ENCODE measurements at regions not wholly inside any gene's neighbourhood (a gene's known extent, or its start where the extent isn't known, plus 50 kb on each side); places are given as distances from the start of the nearest gene placed in this dataset.

DNA sequence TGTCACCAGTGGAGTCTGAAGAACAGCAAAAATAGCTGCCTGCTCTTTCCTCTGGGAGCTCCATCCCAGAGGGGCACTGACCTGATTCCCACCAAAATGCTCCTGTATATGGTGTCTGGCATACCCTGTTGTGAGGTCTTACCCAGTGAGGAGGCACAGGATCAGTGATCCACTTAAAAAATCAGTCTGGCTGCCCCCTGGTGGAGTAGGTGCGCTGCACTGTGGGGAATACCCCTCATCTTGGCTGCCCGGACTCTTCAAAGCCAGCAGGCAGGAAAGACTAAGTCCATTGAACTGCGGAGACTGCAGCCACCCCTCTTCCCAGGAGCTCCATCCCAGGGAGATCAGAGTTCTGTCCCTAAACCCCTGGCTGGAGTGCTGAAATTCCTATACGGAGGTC is 230.9 kb upstream of the HTR1E start:
- TF ChIP-seq YY1 (IDR thresholded peaks at IDR 0.05; ENCODE audit: low read depth) = no peak

DNA sequence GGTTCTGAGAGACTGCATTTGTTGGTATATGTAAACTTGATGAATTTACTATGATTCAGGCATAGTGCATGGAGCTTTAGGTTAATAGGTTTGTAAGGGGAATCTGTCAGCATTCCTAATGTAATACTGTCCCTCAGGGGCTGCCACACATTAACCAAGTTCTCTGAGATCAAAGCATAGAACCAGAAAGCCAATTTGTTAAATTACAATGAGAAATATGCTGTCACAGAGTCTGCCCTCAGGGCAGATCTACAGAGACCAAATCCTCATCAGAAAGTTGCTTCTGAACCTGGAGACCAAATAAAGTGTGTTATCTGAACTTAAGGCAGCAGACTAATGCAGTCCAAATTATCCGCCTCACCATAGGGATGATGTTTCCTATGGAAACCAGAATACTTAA is 250.8 kb upstream of the HTR1E start:
- no peak for TF ChIP-seq FOXM1 (IDR thresholded peaks at IDR 0.05; ENCODE audit: borderline replicate concordance, low read depth)
- TF ChIP-seq, protein P1, sequence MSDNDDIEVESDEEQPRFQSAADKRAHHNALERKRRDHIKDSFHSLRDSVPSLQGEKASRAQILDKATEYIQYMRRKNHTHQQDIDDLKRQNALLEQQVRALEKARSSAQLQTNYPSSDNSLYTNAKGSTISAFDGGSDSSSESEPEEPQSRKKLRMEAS (IDR thresholded peaks at IDR 0.05) = no peak
- no peak for TF ChIP-seq ZBTB7A (IDR thresholded peaks at IDR 0.05; ENCODE audit: low read depth)
- no peak for TF ChIP-seq CEBPB (IDR thresholded peaks at IDR 0.05)
- TF ChIP-seq, protein P2, sequence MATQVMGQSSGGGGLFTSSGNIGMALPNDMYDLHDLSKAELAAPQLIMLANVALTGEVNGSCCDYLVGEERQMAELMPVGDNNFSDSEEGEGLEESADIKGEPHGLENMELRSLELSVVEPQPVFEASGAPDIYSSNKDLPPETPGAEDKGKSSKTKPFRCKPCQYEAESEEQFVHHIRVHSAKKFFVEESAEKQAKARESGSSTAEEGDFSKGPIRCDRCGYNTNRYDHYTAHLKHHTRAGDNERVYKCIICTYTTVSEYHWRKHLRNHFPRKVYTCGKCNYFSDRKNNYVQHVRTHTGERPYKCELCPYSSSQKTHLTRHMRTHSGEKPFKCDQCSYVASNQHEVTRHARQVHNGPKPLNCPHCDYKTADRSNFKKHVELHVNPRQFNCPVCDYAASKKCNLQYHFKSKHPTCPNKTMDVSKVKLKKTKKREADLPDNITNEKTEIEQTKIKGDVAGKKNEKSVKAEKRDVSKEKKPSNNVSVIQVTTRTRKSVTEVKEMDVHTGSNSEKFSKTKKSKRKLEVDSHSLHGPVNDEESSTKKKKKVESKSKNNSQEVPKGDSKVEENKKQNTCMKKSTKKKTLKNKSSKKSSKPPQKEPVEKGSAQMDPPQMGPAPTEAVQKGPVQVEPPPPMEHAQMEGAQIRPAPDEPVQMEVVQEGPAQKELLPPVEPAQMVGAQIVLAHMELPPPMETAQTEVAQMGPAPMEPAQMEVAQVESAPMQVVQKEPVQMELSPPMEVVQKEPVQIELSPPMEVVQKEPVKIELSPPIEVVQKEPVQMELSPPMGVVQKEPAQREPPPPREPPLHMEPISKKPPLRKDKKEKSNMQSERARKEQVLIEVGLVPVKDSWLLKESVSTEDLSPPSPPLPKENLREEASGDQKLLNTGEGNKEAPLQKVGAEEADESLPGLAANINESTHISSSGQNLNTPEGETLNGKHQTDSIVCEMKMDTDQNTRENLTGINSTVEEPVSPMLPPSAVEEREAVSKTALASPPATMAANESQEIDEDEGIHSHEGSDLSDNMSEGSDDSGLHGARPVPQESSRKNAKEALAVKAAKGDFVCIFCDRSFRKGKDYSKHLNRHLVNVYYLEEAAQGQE (IDR thresholded peaks at IDR 0.05; ENCODE audit: low read depth) = no peak
- TF ChIP-seq YY1 (IDR thresholded peaks at IDR 0.05; ENCODE audit: low read depth) = no peak
- TF ChIP-seq TEAD4 (IDR thresholded peaks at IDR 0.05) = no peak
- no peak for TF ChIP-seq RAD21 (IDR thresholded peaks at IDR 0.05; ENCODE audit: low read depth)
- no peak for TF ChIP-seq CREB1 (IDR thresholded peaks at IDR 0.05; ENCODE audit: low read depth)
- TF ChIP-seq TAF1 (IDR thresholded peaks at IDR 0.05; ENCODE audit: low read depth) = no peak
- no peak for TF ChIP-seq EP300 (IDR thresholded peaks at IDR 0.05; ENCODE audit: borderline replicate concordance)
- no peak for TF ChIP-seq EGR1 (IDR thresholded peaks at IDR 0.05)
- no peak for TF ChIP-seq NFIC (IDR thresholded peaks at IDR 0.05)
- no peak for TF ChIP-seq TCF12 (IDR thresholded peaks at IDR 0.05; ENCODE audit: low read depth)
- TF ChIP-seq, protein P3, sequence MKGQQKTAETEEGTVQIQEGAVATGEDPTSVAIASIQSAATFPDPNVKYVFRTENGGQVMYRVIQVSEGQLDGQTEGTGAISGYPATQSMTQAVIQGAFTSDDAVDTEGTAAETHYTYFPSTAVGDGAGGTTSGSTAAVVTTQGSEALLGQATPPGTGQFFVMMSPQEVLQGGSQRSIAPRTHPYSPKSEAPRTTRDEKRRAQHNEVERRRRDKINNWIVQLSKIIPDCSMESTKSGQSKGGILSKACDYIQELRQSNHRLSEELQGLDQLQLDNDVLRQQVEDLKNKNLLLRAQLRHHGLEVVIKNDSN (IDR thresholded peaks at IDR 0.05) = no peak

DNA sequence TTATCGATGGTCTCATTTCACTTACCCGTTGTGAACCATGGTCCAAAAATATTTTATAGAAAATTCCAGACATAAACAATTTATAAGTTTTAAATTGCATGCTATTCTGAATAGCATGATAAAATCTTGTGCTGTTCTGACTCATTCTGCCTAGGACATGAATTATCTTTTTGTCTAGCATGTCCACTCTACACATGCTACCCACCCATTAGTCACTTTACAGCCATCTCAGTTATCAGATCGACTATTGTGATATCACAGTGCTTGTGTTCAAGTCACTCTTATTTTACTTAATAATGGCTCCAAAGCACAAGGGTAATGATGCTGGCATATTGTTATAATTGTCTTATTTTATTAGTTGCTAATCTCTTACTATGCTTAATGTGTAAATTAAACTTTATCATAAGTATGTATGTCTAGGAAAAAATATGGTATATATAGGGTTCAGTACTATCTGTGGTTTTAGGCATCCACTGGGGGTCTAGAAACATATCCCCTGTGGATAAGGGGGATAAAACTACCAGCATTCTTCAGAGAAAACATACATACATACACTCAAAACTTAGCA is 252.0 kb upstream of the HTR1E start:
- no peak for TF ChIP-seq TEAD4 (IDR thresholded peaks at IDR 0.05)
- no peak for TF ChIP-seq ZBTB7A (IDR thresholded peaks at IDR 0.05; ENCODE audit: low read depth)
- TF ChIP-seq TAF1 (IDR thresholded peaks at IDR 0.05; ENCODE audit: low read depth) = no peak
- no peak for TF ChIP-seq CEBPB (IDR thresholded peaks at IDR 0.05)
- TF ChIP-seq, protein P2 (IDR thresholded peaks at IDR 0.05; ENCODE audit: low read depth) = no peak
- no peak for TF ChIP-seq CREB1 (IDR thresholded peaks at IDR 0.05; ENCODE audit: low read depth)
- TF ChIP-seq EGR1 (IDR thresholded peaks at IDR 0.05) = no peak
- TF ChIP-seq, protein P3 (IDR thresholded peaks at IDR 0.05) = no peak
- TF ChIP-seq TCF12 (IDR thresholded peaks at IDR 0.05; ENCODE audit: low read depth) = no peak
- TF ChIP-seq, protein P1 (IDR thresholded peaks at IDR 0.05) = no peak
- no peak for TF ChIP-seq YY1 (IDR thresholded peaks at IDR 0.05; ENCODE audit: low read depth)
- TF ChIP-seq RAD21 (IDR thresholded peaks at IDR 0.05; ENCODE audit: low read depth) = no peak
- TF ChIP-seq FOXM1 (IDR thresholded peaks at IDR 0.05; ENCODE audit: borderline replicate concordance, low read depth) = no peak
- no peak for TF ChIP-seq EP300 (IDR thresholded peaks at IDR 0.05; ENCODE audit: borderline replicate concordance)
- no peak for TF ChIP-seq NFIC (IDR thresholded peaks at IDR 0.05)

DNA sequence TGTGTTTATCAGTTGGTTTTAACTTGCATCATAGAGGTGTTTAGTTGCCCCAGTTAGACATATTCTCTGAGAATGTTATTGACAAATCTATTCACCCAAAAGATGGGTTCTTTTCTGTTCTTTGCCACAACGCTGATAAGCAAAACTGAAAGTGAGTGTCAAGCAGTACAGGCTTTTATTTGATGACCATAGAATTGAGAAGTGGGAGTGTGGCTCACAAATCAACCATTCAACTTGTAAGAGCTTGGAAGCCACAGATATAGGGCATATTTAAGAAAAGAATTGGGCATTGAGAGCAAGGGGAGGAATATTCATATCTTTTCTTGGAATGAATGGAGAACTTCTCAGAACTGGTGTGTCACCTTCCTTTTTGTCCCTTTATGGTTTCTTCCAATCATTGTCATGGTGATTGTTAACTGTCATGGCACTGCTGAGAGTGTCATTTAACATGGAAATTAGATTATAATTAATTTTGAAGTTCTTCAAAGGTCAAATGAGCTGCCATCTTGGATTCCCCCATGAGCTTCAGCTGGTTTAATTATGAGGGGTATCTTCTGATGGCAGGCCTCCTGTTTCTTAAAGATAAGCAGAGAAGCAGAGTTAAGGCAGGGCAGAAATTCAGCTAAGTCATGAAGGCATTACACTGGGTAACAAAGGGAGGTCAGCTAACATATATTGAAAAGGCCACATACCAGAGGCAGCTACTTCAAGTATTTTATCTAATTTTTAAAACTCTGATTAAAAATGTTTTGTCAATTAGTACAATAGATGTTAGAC is 254.0 kb upstream of the HTR1E start:
- TF ChIP-seq ZBTB7A (IDR thresholded peaks at IDR 0.05; ENCODE audit: low read depth) (no peak), RAD21 (IDR thresholded peaks at IDR 0.05; ENCODE audit: low read depth) (no peak), NFIC (IDR thresholded peaks at IDR 0.05) (no peak), FOXM1 (IDR thresholded peaks at IDR 0.05; ENCODE audit: borderline replicate concordance, low read depth) (no peak), EP300 (IDR thresholded peaks at IDR 0.05; ENCODE audit: borderline replicate concordance) (no peak), YY1 (IDR thresholded peaks at IDR 0.05; ENCODE audit: low read depth) (no peak)
- TF ChIP-seq, protein P1 (IDR thresholded peaks at IDR 0.05) = no peak

DNA sequence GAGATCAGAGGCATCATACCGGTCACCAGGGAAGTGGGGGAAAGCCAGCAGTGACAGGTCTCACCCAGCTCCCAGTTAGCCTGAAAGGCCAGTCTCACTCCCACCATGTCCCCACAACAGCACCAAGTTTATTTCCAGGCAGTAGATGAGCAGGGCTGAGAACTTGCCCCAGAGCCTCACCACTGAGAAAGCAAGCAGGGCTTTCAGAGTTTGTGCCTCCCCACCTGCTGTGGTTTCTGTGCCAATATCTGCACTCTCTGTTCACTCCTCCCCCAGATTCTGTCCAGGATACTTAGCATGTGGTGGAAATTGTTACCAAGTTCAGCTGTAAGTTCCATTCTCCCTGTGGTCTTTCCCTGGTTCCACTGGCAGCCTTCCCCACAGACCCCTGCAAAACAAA is 255.0 kb upstream of the HTR1E start:
- TF ChIP-seq RAD21 (IDR thresholded peaks at IDR 0.05; ENCODE audit: low read depth) = no peak
- TF ChIP-seq, protein P1 (IDR thresholded peaks at IDR 0.05) = no peak
- no peak for TF ChIP-seq FOXM1 (IDR thresholded peaks at IDR 0.05; ENCODE audit: borderline replicate concordance, low read depth)
- TF ChIP-seq EGR1 (IDR thresholded peaks at IDR 0.05) = no peak
- TF ChIP-seq CREB1 (IDR thresholded peaks at IDR 0.05; ENCODE audit: low read depth) = no peak
- no peak for TF ChIP-seq TAF1 (IDR thresholded peaks at IDR 0.05; ENCODE audit: low read depth)
- TF ChIP-seq, protein P3 (IDR thresholded peaks at IDR 0.05) = no peak
- TF ChIP-seq, protein P2 (IDR thresholded peaks at IDR 0.05; ENCODE audit: low read depth) = no peak
- no peak for TF ChIP-seq TCF12 (IDR thresholded peaks at IDR 0.05; ENCODE audit: low read depth)
- TF ChIP-seq EP300 (IDR thresholded peaks at IDR 0.05; ENCODE audit: borderline replicate concordance) = no peak
- no peak for TF ChIP-seq ZBTB7A (IDR thresholded peaks at IDR 0.05; ENCODE audit: low read depth)
- no peak for TF ChIP-seq NFIC (IDR thresholded peaks at IDR 0.05)
- no peak for TF ChIP-seq YY1 (IDR thresholded peaks at IDR 0.05; ENCODE audit: low read depth)
- TF ChIP-seq CEBPB (IDR thresholded peaks at IDR 0.05) = no peak
